Left lung (tissue), 4 donors: ENCODE measurements at regions not wholly inside any gene's neighbourhood (a gene's known extent, or its start where the extent isn't known, plus 50 kb on each side); places are given as distances from the start of the nearest gene placed in this dataset.
"Not testable (repeated sequence)": the region's sequence is repeated elsewhere in the genome, so short reads cannot be mapped to it uniquely, and the experiment has no call there.

Source experiments
- ATAC-seq: fragments of 200-7000 bp; cut with Tn5 transposase; one replicate; pipeline ENCODE4 v1.9.1; 2020; ENCODE audit warnings: moderate library complexity
- DNase-seq, 4 donors: peaks; one replicate each; pipeline ENCODE4 v3.0.0-alpha.2; 2013 to 2020
- H3K27ac ChIP-seq, 2 donors: fragments of 200-600 bp; sonication (generic) in 1 of 2; one replicate each; pipeline versions ENCODE4 v1.5.0 to v1.8.0; 2020 to 2021
- H3K27me3 ChIP-seq, 2 donors: fragments of 200-600 bp; sonication (generic) in 1 of 2; one replicate each; pipeline versions ENCODE4 v1.5.0 to v1.8.0; 2020 to 2021
- H3K36me3 ChIP-seq, 2 donors: fragments of 200-600 bp; sonication (generic) in 1 of 2; one replicate each; pipeline versions ENCODE4 v1.5.0 to v1.8.0; 2020 to 2021
- H3K4me1 ChIP-seq, 2 donors: fragments of 200-600 bp; one replicate each; pipeline ENCODE4 v1.8.0; 2021
- H3K4me3 ChIP-seq, 2 donors: fragments of 200-600 bp; sonication (generic) in 1 of 2; one replicate each; pipeline versions ENCODE4 v1.5.0 to v1.8.0; 2020 to 2021; ENCODE audit warnings: mild to moderate bottlenecking in 1 of 2
- H3K9me3 ChIP-seq, 2 donors: fragments of 200-600 bp; sonication (generic) in 1 of 2; one replicate each; pipeline versions ENCODE4 v1.5.0 to v1.8.0; 2020 to 2021
- CTCF ChIP-seq, 2 donors: fragments of 200-600 bp; sonication (generic) in 1 of 2; IDR thresholded peaks; one replicate each; pipeline versions ENCODE4 v1.5.0 to v1.8.0; 2021; ENCODE audit warnings: antibody characterized with exemption in 2 of 2
- intact Hi-C, 2 donors: fragments of 100-400 bp; cut with DNase I; formaldehyde crosslinking; loops; one replicate each; pipeline versions ENCODE4 v1.11.2 to v1.14.2; 2022
- donor health status: DM: no; HTN: yes; CAD: no.
- donor health status: DM: no; HTN: no; CAD: no.

DNA sequence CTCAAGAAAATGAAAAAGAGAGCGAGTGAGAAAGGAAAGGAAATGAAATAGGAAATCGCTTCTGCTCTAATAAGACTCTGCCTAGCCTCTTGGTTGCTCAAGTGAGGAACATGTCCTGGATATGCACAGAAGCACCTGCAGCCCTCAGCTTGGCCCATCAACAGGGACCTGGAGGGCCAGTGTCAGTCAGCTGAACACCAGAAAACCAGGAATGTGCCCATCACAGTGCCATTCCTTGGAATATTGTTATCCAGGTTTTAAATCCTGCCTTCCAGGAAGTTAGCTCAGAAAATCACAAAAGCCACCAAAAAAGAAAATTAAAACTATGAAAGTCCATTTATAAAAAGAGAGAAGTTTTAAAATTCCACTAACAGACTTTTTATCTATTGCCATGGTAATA is 173.4 kb upstream of the TPM1 start:
- DNase-seq (no peak), ATAC-seq (no peak)
- no peaks in the 10 kb centered on the region for H3K4me1 ChIP-seq
- no peaks in the 10 kb centered on the region for H3K27me3 ChIP-seq
- intact Hi-C loops = no loop called here
- no peaks in the 10 kb centered on the region for H3K36me3 ChIP-seq
- TF ChIP-seq CTCF (IDR thresholded peaks at IDR 0.05) = no peak
- no peak overlapping the region for H3K4me3 ChIP-seq
- no peak overlapping the region for H3K27ac ChIP-seq
- no peaks in the 10 kb centered on the region for H3K9me3 ChIP-seq

GRCh38 chr15:62870216-62870615 is 172.3 kb upstream of the TPM1 start:
- TF ChIP-seq CTCF (IDR thresholded peaks at IDR 0.05) = no peak
- no peaks in the 10 kb centered on the region for H3K36me3 ChIP-seq
- ATAC-seq = no peak
- no peaks in the 10 kb centered on the region for H3K4me1 ChIP-seq
- intact Hi-C loops = no loop called here
- H3K4me3 ChIP-seq = no peak overlapping the region
- no peaks in the 10 kb centered on the region for H3K27me3 ChIP-seq
- H3K9me3 ChIP-seq = no peaks in the 10 kb centered on the region
- no peak for DNase-seq
- no peak overlapping the region for H3K27ac ChIP-seq

DNA sequence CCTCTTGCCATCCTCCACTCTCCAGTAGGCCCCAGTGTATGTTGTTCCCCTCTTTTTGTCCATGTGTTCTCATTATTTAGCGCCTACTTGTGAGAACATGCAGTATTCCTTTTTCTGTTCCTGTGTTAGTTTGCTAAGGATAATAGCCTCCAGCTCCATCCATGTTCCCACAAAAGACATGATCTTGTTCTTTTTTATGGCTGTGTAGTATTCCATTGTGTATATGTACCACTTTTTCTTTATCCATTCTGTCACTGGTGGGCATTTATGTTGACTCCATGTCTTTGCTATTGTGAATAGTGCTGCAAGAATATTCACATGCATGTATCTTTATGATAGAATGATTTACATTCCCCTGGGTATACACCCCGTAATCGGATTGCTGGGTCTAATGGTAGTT is 171.8 kb upstream of the TPM1 start:
- H3K9me3 ChIP-seq = not testable (repeated sequence)

DNA sequence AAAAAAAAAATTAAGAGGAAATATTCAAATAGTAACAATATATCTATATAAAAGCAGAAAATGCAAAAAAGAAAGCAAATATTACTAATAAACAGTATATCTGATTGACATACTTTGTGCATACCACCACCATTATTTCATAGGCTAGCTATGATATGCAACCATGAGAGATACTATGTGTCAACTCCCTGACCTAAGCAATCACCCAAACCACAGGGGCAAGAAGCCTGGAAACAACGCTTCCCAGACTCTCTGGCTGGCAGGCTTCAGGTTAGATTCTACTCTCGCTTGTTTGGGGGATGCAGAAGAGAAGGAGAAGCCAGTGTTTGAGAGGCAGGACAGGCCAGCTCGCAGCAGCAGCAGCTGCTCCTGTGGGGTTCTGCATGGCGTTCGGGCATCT is 169.3 kb upstream of the TPM1 start:
- no peaks in the 10 kb centered on the region for H3K9me3 ChIP-seq
- intact Hi-C loops = no loop called here
- no peak overlapping the region for H3K27ac ChIP-seq
- no peaks in the 10 kb centered on the region for H3K36me3 ChIP-seq
- DNase-seq (no peak), ATAC-seq (no peak)
- no peak overlapping the region for H3K4me3 ChIP-seq
- H3K27me3 ChIP-seq = no peaks in the 10 kb centered on the region
- H3K4me1 ChIP-seq = no peaks in the 10 kb centered on the region
- no peak for TF ChIP-seq CTCF (IDR thresholded peaks at IDR 0.05)

More for the DNA sequence above, 171.8 kb upstream of the TPM1 start:
- intact Hi-C loops, H3K36me3 ChIP-seq, H3K27ac ChIP-seq, H3K4me1 ChIP-seq, ATAC-seq, H3K27me3 ChIP-seq, H3K4me3 ChIP-seq, DNase-seq: not testable (repeated sequence)

DNA sequence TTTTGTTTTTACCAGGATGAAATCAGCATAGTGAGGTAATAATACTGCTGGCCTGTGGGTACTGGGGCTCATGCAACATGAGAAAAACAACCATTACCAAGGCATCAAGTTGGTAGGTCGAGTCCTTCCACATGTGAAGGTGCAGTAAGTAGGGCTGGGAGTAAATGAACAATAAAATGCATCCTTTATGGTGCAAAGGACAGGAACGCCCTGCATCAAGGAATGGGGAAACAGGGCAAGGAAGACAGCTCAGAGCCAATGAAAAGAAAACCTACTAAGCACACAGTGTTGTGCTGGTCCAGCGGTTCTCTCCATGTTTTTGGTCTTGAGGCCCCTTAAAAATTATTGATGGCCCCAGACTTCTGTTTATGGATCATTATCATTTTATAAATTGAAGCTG is 168.5 kb upstream of the TPM1 start:
- no peak for DNase-seq
- no peak for TF ChIP-seq CTCF (IDR thresholded peaks at IDR 0.05)
- Histone ChIP-seq H3K4me1 (no peaks in the 10 kb centered on the region), H3K4me3 (no peak overlapping the region), H3K27ac (no peak overlapping the region), H3K9me3 (no peaks in the 10 kb centered on the region), H3K27me3 (no peaks in the 10 kb centered on the region), H3K36me3 (no peaks in the 10 kb centered on the region)
- intact Hi-C loops = no loop called here
- ATAC-seq = no peak

GRCh38 chr15:62874959-62875625 is 167.5 kb upstream of the TPM1 start:
- H3K9me3 ChIP-seq = no peaks in the 10 kb centered on the region
- intact Hi-C loops = no loop called here
- DNase-seq = no peak
- no peak overlapping the region for H3K27ac ChIP-seq
- H3K4me1 ChIP-seq = peaks cover 0 to 8% of the 10 kb centered on the region in 2 donors
- no peak for ATAC-seq
- no peak overlapping the region for H3K4me3 ChIP-seq
- H3K27me3 ChIP-seq = no peaks in the 10 kb centered on the region
- H3K36me3 ChIP-seq = no peaks in the 10 kb centered on the region
- TF ChIP-seq CTCF (IDR thresholded peaks at IDR 0.05) = no peak
